CD4-positive, alpha-beta T cell (primary cell): ENCODE measurements at regions not wholly inside any gene's neighbourhood (a gene's known extent, or its start where the extent isn't known, plus 50 kb on each side); places are given as distances from the start of the nearest gene placed in this dataset.

Source experiments
- ATAC-seq: fragments of 200-7000 bp; cut with Tn5 transposase; one replicate; pipeline ENCODE4 v1.10.0; 2022; ENCODE audit warnings: mild to moderate bottlenecking; ENCODE audit not compliant: poor library complexity
- CTCF ChIA-PET: fragments of 350-600 bp; sonication (Branson Sonifier 250); formaldehyde crosslinking; loops from one replicate; lab custom pipeline; 2021; ENCODE audit warnings: antibody characterized with exemption, inconsistent platforms; lab: Charles Lee
- POLR2A ChIA-PET: fragments of 350-600 bp; sonication (Branson Sonifier 250); formaldehyde crosslinking; loops from one replicate; lab custom pipeline; 2021; ENCODE audit warnings: antibody characterized with exemption, inconsistent platforms; lab: Charles Lee
- DNase-seq, 14 experiments: peaks; one replicate each; pipeline ENCODE4 v3.0.0-alpha.2; 2013 to 2020; ENCODE audit warnings: mixed read lengths in 2 of 14
- H3K27ac ChIP-seq, 2 donors: one replicate each; pipeline versions ENCODE4 v1.5.1 to v1.7.0; 2013; ENCODE audit warnings: low read length in 2 of 2, low read depth in 1 of 2, mild to moderate bottlenecking in 1 of 2
- H3K27me3 ChIP-seq, 2 experiments: 1 replicate in 1 of 2; 2 replicates in 1 of 2; pipeline versions ENCODE4 v1.6.1 to v1.7.0; 2013; ENCODE audit warnings: low read length in 2 of 2, control low read depth in 1 of 2, mild to moderate bottlenecking in 1 of 2, moderate library complexity in 1 of 2; ENCODE audit not compliant: insufficient read depth in 2 of 2, control insufficient read depth in 1 of 2
- H3K36me3 ChIP-seq: one replicate; pipeline ENCODE4 v1.6.1; 2013; ENCODE audit warnings: low read length, control low read depth; ENCODE audit not compliant: insufficient read depth
- H3K4me1 ChIP-seq: one replicate; pipeline ENCODE4 v1.6.1; 2013; ENCODE audit warnings: low read length, control low read depth; ENCODE audit not compliant: insufficient read depth
- H3K4me3 ChIP-seq: one replicate; pipeline ENCODE4 v1.5.1; 2013; ENCODE audit warnings: mild to moderate bottlenecking, low read length, moderate library complexity
- H3K9me3 ChIP-seq, 2 experiments: 1 replicate in 1 of 2; 2 replicates in 1 of 2; pipeline versions ENCODE4 v1.6.1 to v1.7.0; 2013; ENCODE audit warnings: low read length in 2 of 2, mild to moderate bottlenecking in 2 of 2, control low read depth in 1 of 2, moderate library complexity in 1 of 2; ENCODE audit not compliant: control insufficient read depth in 1 of 2, insufficient read depth in 1 of 2
- H3K27ac Mint-ChIP-seq: one replicate; pipeline ENCODE4 v1.8.0; 2020; ENCODE audit warnings: mixed read lengths
- H3K27me3 Mint-ChIP-seq: one replicate; pipeline ENCODE4 v1.8.0; 2021; ENCODE audit warnings: mixed read lengths
- H3K36me3 Mint-ChIP-seq: one replicate; pipeline ENCODE4 v1.8.0; 2021; ENCODE audit warnings: low read depth, mixed read lengths
- H3K4me1 Mint-ChIP-seq: one replicate; pipeline ENCODE4 v1.8.0; 2021; ENCODE audit warnings: low read depth, mixed read lengths
- H3K4me3 Mint-ChIP-seq: one replicate; pipeline ENCODE4 v1.8.0; 2020; ENCODE audit warnings: mild to moderate bottlenecking, mixed read lengths
- H3K9me3 Mint-ChIP-seq: one replicate; pipeline ENCODE4 v1.8.0; 2020; ENCODE audit warnings: mixed read lengths
- CTCF ChIP-seq: fragments of 200-600 bp; IDR thresholded peaks from one replicate; pipeline ENCODE4 v1.8.0; 2022; ENCODE audit warnings: antibody characterized with exemption, mild to moderate bottlenecking
- intact Hi-C, 2 experiments: fragments of 100-400 bp; cut with DNase I in 1 of 2; cut with micrococcal nuclease in 1 of 2; formaldehyde crosslinking; loops; one replicate each; pipeline versions ENCODE4 v1.15.1 to v1.9.0; 2023 to 2025; cut with DNase I, micrococcal nuclease

- H3K4me1 Mint-ChIP-seq, result no peaks in the 10 kb centered on the region
- H3K4me3 Mint-ChIP-seq, result no peak overlapping the region
- H3K4me3 ChIP-seq, result no peak overlapping the region
- POLR2A ChIA-PET, result no interaction called here
- H3K27me3 Mint-ChIP-seq, result no peaks in the 10 kb centered on the region
- peaks cover 11% of the 10 kb centered on the region for H3K36me3 Mint-ChIP-seq
- H3K4me1 ChIP-seq, result no peaks in the 10 kb centered on the region
- ATAC-seq (no peak), DNase-seq (no peak)
- no peak for TF ChIP-seq CTCF
- peaks cover 2% of the 10 kb centered on the region for H3K9me3 Mint-ChIP-seq
- H3K9me3 ChIP-seq, result peaks cover 0 to 7% of the 10 kb centered on the region in 2 experiments
- intact Hi-C loops, result no loop called here
- H3K27ac Mint-ChIP-seq, result no peak overlapping the region
- H3K27ac ChIP-seq, result no peak overlapping the region
- no peaks in the 10 kb centered on the region for H3K36me3 ChIP-seq
- H3K27me3 ChIP-seq, result no peaks in the 10 kb centered on the region
- CTCF ChIA-PET, result no interaction called here
Observed at GRCh38 chr2:174648896-174649295, 51.3 kb upstream of the WIPF1 start.
